SJCRH30 (cell line): ENCODE measurements at regions not wholly inside any gene's neighbourhood (a gene's known extent, or its start where the extent isn't known, plus 50 kb on each side); places are given as distances from the start of the nearest gene placed in this dataset.

ENCODE experiments used
- DNase-seq, 2 experiments: peaks; one replicate each; pipeline ENCODE4 v3.0.0-alpha.2; 2015 to 2020
- H3K27ac ChIP-seq: fragments of 250-450 bp; sonication (Bioruptor Pico); 2 replicates; pipeline ENCODE4 v1.5.1; 2020; ENCODE audit warnings: mild to moderate bottlenecking, moderate library complexity
- H3K27me3 ChIP-seq: fragments of 250-450 bp; sonication (Bioruptor Pico); 2 replicates; pipeline ENCODE4 v1.5.1; 2020; ENCODE audit warnings: mild to moderate bottlenecking, moderate library complexity
- H3K36me3 ChIP-seq: fragments of 250-450 bp; sonication (Bioruptor Pico); 2 replicates; pipeline ENCODE4 v1.5.1; 2020; ENCODE audit warnings: mild to moderate bottlenecking, moderate library complexity
- H3K4me1 ChIP-seq: fragments of 250-450 bp; sonication (Bioruptor Pico); 2 replicates; pipeline ENCODE4 v1.5.1; 2020; ENCODE audit warnings: mild to moderate bottlenecking, moderate library complexity
- H3K4me3 ChIP-seq: fragments of 250-450 bp; sonication (Bioruptor Pico); 2 replicates; pipeline ENCODE4 v1.5.1; 2020; ENCODE audit warnings: mild to moderate bottlenecking, moderate library complexity
- H3K9me3 ChIP-seq: fragments of 250-450 bp; sonication (Bioruptor Pico); replicated peaks from 2 replicates; pipeline ENCODE4 v1.5.1; 2020; ENCODE audit warnings: mild to moderate bottlenecking, moderate library complexity

DNA sequence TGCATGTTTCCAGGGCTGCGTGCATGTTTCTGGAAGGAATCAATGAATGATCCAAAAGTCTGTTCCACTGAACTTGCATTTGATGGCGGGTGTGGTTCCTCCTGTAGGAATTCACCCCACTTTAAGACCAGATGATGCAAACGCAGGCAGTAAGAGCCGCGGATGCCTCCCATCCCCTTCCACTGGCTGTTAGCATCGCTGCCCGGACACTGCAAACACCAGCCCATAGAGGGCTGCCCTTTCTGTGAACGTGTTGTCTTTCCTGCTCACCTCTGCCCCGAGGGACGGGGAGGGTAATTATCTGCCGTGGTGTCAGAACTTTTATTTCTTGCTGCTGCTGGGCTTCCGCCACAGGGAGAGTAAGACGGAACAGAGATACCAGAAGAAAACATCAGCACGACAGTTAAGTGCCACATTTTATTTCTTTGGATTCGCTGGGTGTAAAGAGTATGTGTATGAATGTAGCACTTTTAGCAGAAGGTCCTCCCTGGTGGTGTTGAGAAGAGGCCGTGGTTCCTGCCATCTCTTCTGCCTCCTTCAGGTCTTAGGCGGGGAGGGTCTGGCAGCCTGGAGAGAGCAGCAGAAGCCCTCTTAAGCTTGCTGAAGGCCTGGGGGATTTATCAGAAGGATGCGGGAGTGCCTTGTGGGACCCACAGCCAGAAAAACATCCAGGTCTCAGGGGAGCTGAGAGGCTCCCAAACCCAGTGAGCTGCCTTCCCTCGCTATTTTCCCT lies 53.2 kb upstream of the NECTIN1 start:
- no peaks in the 10 kb centered on the region for H3K9me3 ChIP-seq
- DNase-seq, result no peak
- no peak overlapping the region for H3K4me3 ChIP-seq
- no peak overlapping the region for H3K27ac ChIP-seq
- no peaks in the 10 kb centered on the region for H3K27me3 ChIP-seq
- H3K4me1 ChIP-seq, result no peaks in the 10 kb centered on the region
- no peaks in the 10 kb centered on the region for H3K36me3 ChIP-seq

DNA sequence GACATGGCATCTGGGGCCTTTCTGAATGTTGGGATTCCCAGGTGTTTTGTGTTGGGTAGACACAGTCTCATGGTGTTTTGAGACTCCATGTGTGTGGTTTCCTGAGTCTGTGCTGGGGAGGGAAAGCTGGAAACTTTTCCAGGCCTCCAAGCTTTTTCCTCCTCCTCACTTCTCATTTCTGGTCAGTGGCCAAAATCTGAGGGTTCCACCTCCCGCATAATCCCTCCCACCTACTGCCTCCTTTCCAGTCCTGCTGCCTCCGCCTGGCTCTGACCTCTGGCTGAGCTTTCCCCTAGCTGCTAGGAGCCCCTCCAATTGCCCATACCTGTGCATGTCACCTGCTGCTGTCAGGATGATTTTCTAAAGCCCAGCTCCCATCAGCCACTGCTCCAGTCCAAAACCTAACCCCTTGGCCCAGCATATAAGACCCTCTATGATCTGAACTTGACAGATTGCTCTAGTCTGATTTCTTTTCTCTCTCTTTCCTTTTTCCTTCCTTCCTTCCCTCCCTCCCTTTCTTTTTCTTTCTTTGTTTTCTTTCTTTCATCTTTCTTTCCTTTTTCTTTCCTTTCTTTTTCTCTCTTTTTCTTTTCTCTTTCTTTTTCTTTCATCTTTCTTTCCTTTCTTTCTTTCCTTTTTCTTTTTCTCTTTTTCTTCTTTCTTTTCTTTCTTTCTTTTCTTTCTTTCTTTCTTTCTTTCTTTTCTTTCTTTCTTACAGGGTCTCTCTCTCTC lies 51.4 kb upstream of the NECTIN1 start:
- no peak for DNase-seq
- H3K4me1 ChIP-seq, result no peaks in the 10 kb centered on the region
- H3K9me3 ChIP-seq, result no peaks in the 10 kb centered on the region
- no peak overlapping the region for H3K27ac ChIP-seq
- H3K4me3 ChIP-seq, result no peak overlapping the region
- H3K27me3 ChIP-seq, result no peaks in the 10 kb centered on the region
- H3K36me3 ChIP-seq, result no peaks in the 10 kb centered on the region

DNA sequence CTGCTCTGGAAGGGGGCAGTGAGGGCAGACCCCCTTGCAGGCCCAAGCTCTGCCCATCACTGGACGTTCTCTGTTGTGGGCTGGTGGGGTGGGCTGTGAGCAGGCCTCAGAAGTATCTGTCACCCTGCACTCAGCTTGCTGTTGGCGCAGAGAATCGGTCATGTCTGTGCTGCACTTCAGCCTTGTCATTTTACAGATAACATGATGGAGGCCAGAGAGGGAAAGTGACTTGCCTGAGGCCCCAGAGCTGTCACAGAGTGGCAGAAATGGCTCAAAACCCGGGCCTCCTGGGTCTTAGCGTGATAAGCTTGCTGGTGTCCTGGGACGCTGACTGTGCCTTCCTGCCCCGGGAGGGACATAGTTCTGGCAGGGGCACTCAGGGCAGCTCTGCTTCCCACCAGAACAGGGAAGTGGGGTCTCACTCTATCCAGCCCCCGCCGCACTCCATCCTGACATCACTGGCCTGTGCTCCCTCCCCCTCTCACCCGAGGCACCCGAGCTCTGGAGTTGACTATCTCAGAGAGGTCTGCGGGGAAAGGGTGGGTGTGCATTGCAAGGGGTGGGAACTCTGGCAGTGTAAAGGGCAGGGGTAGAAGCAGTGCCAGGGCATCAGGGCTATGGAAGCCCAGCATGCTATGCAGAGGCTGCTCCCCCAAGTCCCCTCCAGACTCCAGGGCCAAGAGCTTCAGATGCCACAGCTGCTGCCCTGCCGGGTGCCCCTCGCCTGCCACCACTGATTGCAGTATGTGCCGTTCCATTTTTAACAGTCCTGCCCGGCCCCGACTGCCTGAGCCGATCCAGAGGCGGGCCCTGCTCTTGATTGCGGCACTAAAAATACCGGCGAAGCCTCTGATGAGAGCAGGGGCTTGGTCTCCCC lies 50.4 kb upstream of the NECTIN1 start:
- no peak overlapping the region for H3K27ac ChIP-seq
- no peak for DNase-seq
- no peaks in the 10 kb centered on the region for H3K4me1 ChIP-seq

More for the DNA sequence above, 50.4 kb upstream of the NECTIN1 start:
- H3K9me3 ChIP-seq, result no peaks in the 10 kb centered on the region
- H3K4me3 ChIP-seq, result no peak overlapping the region
- H3K36me3 ChIP-seq, result no peaks in the 10 kb centered on the region
- H3K27me3 ChIP-seq, result no peaks in the 10 kb centered on the region
